Endodermal cell (in vitro differentiated cells): ENCODE measurements at regions not wholly inside any gene's neighbourhood (a gene's known extent, or its start where the extent isn't known, plus 50 kb on each side); places are given as distances from the start of the nearest gene placed in this dataset.

Source experiments
- DNase-seq: peaks from one replicate; pipeline ENCODE4 v3.0.0-alpha.2; 2017
- H3K27ac ChIP-seq: 2 replicates; pipeline ENCODE4 v1.5.1; 2013; ENCODE audit warnings: mild to moderate bottlenecking, low read depth, low read length, moderate library complexity
- H3K27me3 ChIP-seq: 2 replicates; pipeline ENCODE4 v1.6.1; 2013; ENCODE audit warnings: mild to moderate bottlenecking, low read length, moderate library complexity; ENCODE audit not compliant: insufficient read depth, control insufficient read depth, poor library complexity, severe bottlenecking
- H3K36me3 ChIP-seq: 2 replicates; pipeline ENCODE4 v1.7.0; 2013; ENCODE audit warnings: mild to moderate bottlenecking, low read length, moderate library complexity; ENCODE audit not compliant: control insufficient read depth, insufficient read depth
- H3K4me1 ChIP-seq: one replicate; pipeline ENCODE4 v1.7.0; 2013; ENCODE audit warnings: low read length; ENCODE audit not compliant: control insufficient read depth, insufficient read depth
- H3K4me3 ChIP-seq: 2 replicates; pipeline ENCODE4 v1.5.1; 2013; ENCODE audit warnings: mild to moderate bottlenecking, low read length, moderate library complexity
- H3K9ac ChIP-seq: 2 replicates; pipeline ENCODE4 v1.6.1; 2013; ENCODE audit warnings: mild to moderate bottlenecking, low read length, moderate library complexity; ENCODE audit not compliant: poor library complexity, severe bottlenecking; ENCODE audit errors: extremely low read depth
- H3K9me3 ChIP-seq: 2 replicates; pipeline ENCODE4 v1.6.1; 2013; ENCODE audit warnings: mild to moderate bottlenecking, low read length, moderate library complexity; ENCODE audit not compliant: control insufficient read depth
- H3K27ac Mint-ChIP-seq: 2 replicates; pipeline ENCODE4 v1.8.0; 2020; ENCODE audit warnings: mixed read lengths
- H3K27me3 Mint-ChIP-seq: 2 replicates; pipeline ENCODE4 v1.8.0; 2021; ENCODE audit warnings: mild to moderate bottlenecking, mixed read lengths; ENCODE audit not compliant: insufficient read depth
- H3K36me3 Mint-ChIP-seq: 2 replicates; pipeline ENCODE4 v1.8.0; 2020; ENCODE audit warnings: low read depth, mixed read lengths
- H3K4me1 Mint-ChIP-seq: 2 replicates; pipeline ENCODE4 v1.8.0; 2020; ENCODE audit warnings: mixed read lengths
- H3K4me3 Mint-ChIP-seq: 2 replicates; pipeline ENCODE4 v1.8.0; 2020; ENCODE audit warnings: mild to moderate bottlenecking, moderate library complexity, mixed read lengths
- H3K9me3 Mint-ChIP-seq: 2 replicates; pipeline ENCODE4 v1.8.0; 2020; ENCODE audit warnings: mild to moderate bottlenecking, mixed read lengths
- WGBS, 2 experiments: methylation state at CpG; one replicate each; pipeline versions ENCODE4 v1.1.5 to v1.1.7; 2013; ENCODE audit warnings: missing lambda C conversion rate in 2 of 2, mixed read lengths in 1 of 2; ENCODE audit not compliant: insufficient coverage in 1 of 2, insufficient read length in 1 of 2; 5-methylcytosine and 5-hydroxymethylcytosine counted together
- TF ChIP-seq, protein P1 (sequence below): fragments of 200-600 bp; sonication (generic); conservative IDR thresholded peaks from 2 replicates; pipeline ENCODE4 v1.5.0; 2021; ENCODE audit warnings: antibody characterized with exemption, mild to moderate bottlenecking

DNA sequence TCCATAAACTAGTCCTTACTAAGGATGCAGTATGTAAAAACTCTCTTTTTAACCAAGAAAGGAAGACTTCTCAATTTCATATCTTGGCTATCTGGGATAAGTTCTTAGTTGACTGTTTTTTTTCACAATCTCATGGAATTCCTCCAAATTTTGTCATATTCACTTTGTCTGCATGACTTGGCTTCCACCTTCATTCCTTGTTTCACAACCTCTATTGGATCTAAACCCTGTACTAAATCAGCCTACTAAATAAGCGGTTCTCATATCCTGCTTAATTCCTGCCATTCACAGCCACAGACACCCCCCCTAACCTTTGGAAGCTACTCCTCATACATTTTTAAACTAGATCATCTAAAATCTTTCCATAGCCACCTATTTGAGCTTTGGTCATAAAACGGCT lies 370.6 kb upstream of the NAALADL2 start:
- H3K9me3 ChIP-seq: peaks cover 9% of the 10 kb centered on the region
- Mint-ChIP-seq H3K4me1 (no peaks in the 10 kb centered on the region), H3K4me3 (no peak overlapping the region), H3K9me3 (peaks cover 8% of the 10 kb centered on the region), H3K27me3 (no peaks in the 10 kb centered on the region), H3K36me3 (no peaks in the 10 kb centered on the region), H3K27ac (no peak overlapping the region)
- peaks cover 6% of the 10 kb centered on the region for H3K27me3 ChIP-seq
- H3K4me3 ChIP-seq: no peak overlapping the region
- H3K27ac ChIP-seq: no peak overlapping the region
- DNase-seq: no peak
- no peak overlapping the region for H3K9ac ChIP-seq
- no peaks in the 10 kb centered on the region for H3K36me3 ChIP-seq
- no peaks in the 10 kb centered on the region for H3K4me1 ChIP-seq
- WGBS, 2 experiments: 89 to 90% methylated on average over 1 to 2 of the region's 2 CpGs
- TF ChIP-seq, protein P1, sequence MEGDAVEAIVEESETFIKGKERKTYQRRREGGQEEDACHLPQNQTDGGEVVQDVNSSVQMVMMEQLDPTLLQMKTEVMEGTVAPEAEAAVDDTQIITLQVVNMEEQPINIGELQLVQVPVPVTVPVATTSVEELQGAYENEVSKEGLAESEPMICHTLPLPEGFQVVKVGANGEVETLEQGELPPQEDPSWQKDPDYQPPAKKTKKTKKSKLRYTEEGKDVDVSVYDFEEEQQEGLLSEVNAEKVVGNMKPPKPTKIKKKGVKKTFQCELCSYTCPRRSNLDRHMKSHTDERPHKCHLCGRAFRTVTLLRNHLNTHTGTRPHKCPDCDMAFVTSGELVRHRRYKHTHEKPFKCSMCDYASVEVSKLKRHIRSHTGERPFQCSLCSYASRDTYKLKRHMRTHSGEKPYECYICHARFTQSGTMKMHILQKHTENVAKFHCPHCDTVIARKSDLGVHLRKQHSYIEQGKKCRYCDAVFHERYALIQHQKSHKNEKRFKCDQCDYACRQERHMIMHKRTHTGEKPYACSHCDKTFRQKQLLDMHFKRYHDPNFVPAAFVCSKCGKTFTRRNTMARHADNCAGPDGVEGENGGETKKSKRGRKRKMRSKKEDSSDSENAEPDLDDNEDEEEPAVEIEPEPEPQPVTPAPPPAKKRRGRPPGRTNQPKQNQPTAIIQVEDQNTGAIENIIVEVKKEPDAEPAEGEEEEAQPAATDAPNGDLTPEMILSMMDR: no peak

DNA sequence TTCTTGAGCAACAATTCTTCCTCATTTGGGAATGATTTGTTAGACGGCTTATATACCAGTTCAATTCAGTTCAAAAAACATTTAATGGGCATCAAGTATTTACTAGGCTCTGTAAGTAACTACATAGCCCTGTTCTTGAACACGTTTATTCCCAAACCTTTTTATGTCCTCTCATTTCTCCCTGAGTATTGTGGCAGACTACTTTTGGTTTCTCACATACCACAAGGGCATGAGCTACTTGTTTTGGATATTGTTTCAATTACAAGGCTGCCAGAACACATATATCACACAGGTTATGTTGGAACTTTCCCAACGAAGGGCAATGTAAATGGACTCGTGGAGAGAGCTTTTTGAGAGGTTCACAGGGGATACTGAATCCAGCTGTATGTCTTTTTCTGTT lies 363.8 kb upstream of the NAALADL2 start:
- Mint-ChIP-seq H3K4me3 (no peak overlapping the region), H3K4me1 (no peaks in the 10 kb centered on the region), H3K9me3 (peaks cover under 1% of the 10 kb centered on the region), H3K36me3 (no peaks in the 10 kb centered on the region), H3K27ac (no peak overlapping the region), H3K27me3 (no peaks in the 10 kb centered on the region)
- no peaks in the 10 kb centered on the region for H3K27me3 ChIP-seq
- no peak overlapping the region for H3K27ac ChIP-seq
- no peaks in the 10 kb centered on the region for H3K4me1 ChIP-seq
- no peaks in the 10 kb centered on the region for H3K36me3 ChIP-seq
- H3K9me3 ChIP-seq: peaks cover under 1% of the 10 kb centered on the region
- no peak overlapping the region for H3K4me3 ChIP-seq
- DNase-seq: no peak
- H3K9ac ChIP-seq: no peak overlapping the region
- 80 to 86% methylated on average over 2 to 4 of the region's 4 CpGs for WGBS, 2 experiments
- TF ChIP-seq, protein P1: no peak

DNA sequence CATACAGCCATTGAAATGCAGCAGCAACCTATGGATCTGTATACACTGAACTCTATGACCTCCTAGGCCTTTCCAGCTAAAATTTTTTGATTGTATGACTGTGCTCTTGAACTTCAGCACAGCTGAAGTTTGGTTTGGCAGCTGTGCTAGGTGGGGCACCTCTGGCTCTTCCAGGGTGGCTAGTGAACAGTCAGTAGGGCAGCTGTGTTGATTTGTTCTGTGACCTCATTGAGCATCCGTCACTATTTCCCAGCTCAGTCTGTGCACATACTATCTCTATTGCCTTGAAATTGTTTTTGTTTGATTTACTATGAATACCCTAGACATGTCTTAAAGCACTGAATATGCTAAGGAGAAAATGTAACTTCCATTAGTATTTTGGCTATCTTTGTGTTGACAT lies 363.2 kb upstream of the NAALADL2 start:
- H3K4me1 ChIP-seq: no peaks in the 10 kb centered on the region
- no peak for DNase-seq
- no peaks in the 10 kb centered on the region for H3K9me3 Mint-ChIP-seq
- no peaks in the 10 kb centered on the region for H3K4me1 Mint-ChIP-seq
- H3K36me3 Mint-ChIP-seq: no peaks in the 10 kb centered on the region
- no peaks in the 10 kb centered on the region for H3K9me3 ChIP-seq
- no peak overlapping the region for H3K9ac ChIP-seq
- H3K27me3 Mint-ChIP-seq: no peaks in the 10 kb centered on the region
- TF ChIP-seq, protein P1: no peak
- no peak overlapping the region for H3K4me3 ChIP-seq
- no peaks in the 10 kb centered on the region for H3K27me3 ChIP-seq
- H3K36me3 ChIP-seq: no peaks in the 10 kb centered on the region
- WGBS, 2 experiments: 100% methylated on average over 1 of the region's 1 CpG; no CpG with 5 or more reads in 1 of the 2 experiments
- H3K27ac ChIP-seq: no peak overlapping the region
- no peak overlapping the region for H3K4me3 Mint-ChIP-seq
- H3K27ac Mint-ChIP-seq: no peak overlapping the region
